RPMI8226 (cell line): ENCODE measurements at regions not wholly inside any gene's neighbourhood (a gene's known extent, or its start where the extent isn't known, plus 50 kb on each side); places are given as distances from the start of the nearest gene placed in this dataset.
"Not testable (repeated sequence)": the region's sequence is repeated elsewhere in the genome, so short reads cannot be mapped to it uniquely, and the experiment has no call there.

Experiments
- DNase-seq: peaks from one replicate; pipeline ENCODE4 v3.0.0-alpha.2; 2015

- DNase-seq: no peak
Measured at GRCh38 chr3:137647179-137647578, 116.9 kb upstream of the SOX14 start.

DNA sequence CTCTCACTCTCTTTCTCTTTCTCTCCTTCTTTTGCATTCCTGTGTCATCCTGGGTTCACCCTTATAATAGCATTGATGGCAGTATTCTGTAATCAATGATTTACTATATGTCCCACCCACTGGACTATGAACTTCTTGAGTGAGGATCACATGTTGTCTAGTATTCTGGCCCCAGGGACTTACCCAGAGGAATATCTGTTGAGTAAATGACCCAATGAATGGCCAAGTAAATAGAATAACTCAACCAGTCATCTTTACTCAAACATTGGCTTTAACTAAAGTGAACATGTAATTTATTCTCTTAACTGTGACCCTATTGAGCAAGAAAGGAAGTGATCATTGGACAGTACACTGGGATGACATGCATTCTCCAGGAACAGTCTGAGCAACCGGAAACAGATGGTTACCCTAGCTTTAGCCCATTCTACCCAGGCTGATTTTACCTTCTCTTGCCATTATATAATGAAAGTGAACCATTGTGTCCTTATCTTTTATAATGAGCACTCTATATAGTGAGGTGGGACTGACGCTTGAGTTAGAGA lies 94.5 kb upstream of the SOX14 start:
- DNase-seq: no peak

DNA sequence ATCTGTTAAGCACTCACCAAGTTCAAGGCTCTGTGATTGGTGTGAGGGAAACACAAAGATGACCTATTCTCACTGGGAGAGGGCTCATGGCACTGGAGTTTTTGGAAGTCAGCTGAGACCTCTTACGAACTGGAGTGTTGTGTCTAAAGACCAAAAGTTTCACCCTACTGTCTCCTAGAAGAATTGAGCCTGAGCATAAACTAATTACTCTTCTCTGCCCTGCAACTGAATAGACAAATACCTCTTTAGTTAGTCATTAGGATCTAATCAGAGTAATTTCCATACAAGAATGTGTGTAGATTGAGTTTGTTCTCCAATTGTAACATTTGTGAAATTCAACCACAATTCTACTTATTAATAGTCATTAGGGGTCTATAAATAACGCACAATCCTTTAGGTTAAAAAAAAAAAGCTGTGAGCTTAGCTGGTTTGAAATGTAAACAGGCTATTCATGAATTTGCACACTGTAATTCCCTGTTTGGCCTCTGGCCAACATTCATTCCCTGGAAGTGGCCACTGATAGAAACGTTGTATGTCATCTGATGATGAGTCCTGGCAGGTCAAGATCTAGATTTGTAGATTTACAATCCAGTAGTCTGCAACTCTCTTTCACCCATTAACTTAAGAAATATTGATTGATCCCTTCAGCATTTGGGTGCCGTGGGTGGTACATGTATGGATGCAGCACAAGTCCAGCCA lies 76.8 kb upstream of the SOX14 start:
- DNase-seq: no peak

DNA sequence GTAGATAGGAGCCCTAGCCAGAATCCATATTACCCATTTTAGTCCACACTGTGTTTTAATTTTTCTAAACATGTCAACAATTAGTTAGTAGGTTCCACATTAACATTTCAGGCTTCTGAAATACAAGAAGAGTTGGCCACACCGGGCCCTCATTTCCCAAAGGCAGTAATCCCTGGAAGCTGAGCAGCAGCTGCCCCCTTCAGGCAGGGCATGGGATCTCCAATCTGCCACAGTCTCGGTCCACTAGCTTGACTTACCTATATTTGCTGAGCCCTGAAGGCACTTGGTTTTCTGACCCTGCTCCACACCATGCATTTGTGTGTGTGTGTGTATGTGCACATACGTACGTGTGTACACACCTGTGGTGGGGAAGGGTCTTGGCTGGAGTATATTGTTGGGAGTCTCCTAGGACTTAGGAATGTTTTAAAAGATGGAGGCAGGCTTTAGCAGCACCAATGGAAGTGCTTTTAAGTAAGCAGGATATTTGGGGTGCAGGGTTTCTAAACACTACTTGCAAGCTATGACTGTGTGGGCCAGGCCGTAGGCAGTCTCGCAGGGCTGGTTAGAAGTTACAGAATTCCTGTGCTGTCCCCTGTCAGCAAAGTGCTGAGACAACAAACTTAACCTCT lies 71.2 kb upstream of the SOX14 start:
- DNase-seq: peak; percentile 22

- no peak for DNase-seq
Measured at GRCh38 chr3:137693791-137694190, 70.3 kb upstream of the SOX14 start.

GRCh38 chr3:137694836-137695235 lies 69.3 kb upstream of the SOX14 start:
- no peak for DNase-seq

GRCh38 chr3:137695351-137695750 lies 68.8 kb upstream of the SOX14 start:
- no peak for DNase-seq

DNA sequence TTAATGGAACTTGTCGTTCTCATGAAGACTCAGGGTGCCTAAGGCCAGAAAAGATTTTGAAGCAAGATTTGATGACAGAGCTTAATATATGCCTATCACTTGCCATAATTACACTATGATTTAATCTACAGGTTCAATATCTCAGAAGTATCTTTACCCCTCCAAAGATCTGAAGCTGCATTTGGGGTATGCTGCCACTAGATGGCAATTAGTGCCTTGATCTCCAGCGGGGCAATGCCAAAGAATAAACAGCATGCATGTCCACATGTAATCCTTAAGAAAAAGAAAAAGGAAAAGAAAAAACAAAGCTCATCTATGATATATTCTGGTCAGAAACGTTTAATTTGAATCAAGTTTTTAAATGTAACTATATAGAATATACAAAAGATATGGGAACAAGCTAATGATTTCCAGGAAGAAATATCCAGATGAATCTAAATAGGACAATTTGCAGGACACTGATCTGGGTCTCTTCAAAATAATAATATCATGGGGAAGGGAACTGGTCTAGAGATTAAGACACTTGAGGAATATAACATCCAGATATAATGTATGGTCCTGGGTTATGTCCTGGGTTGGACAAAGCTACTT lies 55.0 kb upstream of the SOX14 start:
- peak; percentile 11 for DNase-seq

DNA sequence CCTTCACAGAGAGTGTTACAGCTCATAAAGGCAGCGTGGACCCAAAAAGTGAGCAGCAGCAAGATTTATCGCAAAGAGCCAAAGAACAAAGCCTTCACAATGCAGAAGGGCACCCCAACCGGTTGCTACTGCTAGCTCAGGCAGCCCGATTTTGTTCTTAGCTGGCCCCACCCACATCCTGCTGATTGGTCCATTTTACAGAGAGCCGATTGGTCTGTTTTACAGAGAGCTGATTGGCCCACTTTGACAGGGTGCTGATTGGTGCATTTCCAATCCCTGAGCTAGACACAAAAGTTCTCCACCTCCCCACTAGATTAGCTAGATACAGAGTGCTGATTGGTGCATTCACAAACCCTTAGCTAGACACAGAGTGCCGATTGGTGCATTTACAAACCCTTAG lies 50.1 kb upstream of the SOX14 start:
- not testable (repeated sequence) for DNase-seq
